Neural crest cell (in vitro differentiated cells): ENCODE measurements at regions not wholly inside any gene's neighbourhood (a gene's known extent, or its start where the extent isn't known, plus 50 kb on each side); places are given as distances from the start of the nearest gene placed in this dataset.
"Not testable (repeated sequence)": the region's sequence is repeated elsewhere in the genome, so short reads cannot be mapped to it uniquely, and the experiment has no call there.

ENCODE experiments used
- DNase-seq: peaks from one replicate; pipeline ENCODE4 v3.0.0; 2021; ENCODE audit warnings: low read depth, mixed read lengths, low spot score
- H3K27ac Mint-ChIP-seq: one replicate; pipeline ENCODE4 v1.8.0; 2021; ENCODE audit warnings: mild to moderate bottlenecking, mixed read lengths; ENCODE audit not compliant: unreplicated experiment
- H3K27me3 Mint-ChIP-seq: 2 replicates; pipeline ENCODE4 v1.8.0; 2021; ENCODE audit warnings: low read depth, mild to moderate bottlenecking, mixed read lengths
- H3K36me3 Mint-ChIP-seq: 2 replicates; pipeline ENCODE4 v1.8.0; 2021; ENCODE audit warnings: low read depth, mild to moderate bottlenecking, mixed read lengths
- H3K4me1 Mint-ChIP-seq: 2 replicates; pipeline ENCODE4 v1.8.0; 2021; ENCODE audit warnings: mixed read lengths
- H3K4me3 Mint-ChIP-seq: one replicate; pipeline ENCODE4 v1.8.0; 2021; ENCODE audit warnings: mild to moderate bottlenecking, mixed read lengths
- H3K9me3 Mint-ChIP-seq: 2 replicates; pipeline ENCODE4 v1.8.0; 2021; ENCODE audit warnings: mixed read lengths
- TF ChIP-seq, protein P1 (sequence below): fragments of 200-600 bp; sonication (generic); conservative IDR thresholded peaks from 2 replicates; pipeline ENCODE4 v1.5.0; 2021; ENCODE audit warnings: antibody characterized with exemption, mild to moderate bottlenecking

- H3K27ac Mint-ChIP-seq: no peak overlapping the region
- H3K27me3 Mint-ChIP-seq: peaks cover 3% of the 10 kb centered on the region
- H3K9me3 Mint-ChIP-seq: peaks cover 12% of the 10 kb centered on the region
- TF ChIP-seq, protein P1, sequence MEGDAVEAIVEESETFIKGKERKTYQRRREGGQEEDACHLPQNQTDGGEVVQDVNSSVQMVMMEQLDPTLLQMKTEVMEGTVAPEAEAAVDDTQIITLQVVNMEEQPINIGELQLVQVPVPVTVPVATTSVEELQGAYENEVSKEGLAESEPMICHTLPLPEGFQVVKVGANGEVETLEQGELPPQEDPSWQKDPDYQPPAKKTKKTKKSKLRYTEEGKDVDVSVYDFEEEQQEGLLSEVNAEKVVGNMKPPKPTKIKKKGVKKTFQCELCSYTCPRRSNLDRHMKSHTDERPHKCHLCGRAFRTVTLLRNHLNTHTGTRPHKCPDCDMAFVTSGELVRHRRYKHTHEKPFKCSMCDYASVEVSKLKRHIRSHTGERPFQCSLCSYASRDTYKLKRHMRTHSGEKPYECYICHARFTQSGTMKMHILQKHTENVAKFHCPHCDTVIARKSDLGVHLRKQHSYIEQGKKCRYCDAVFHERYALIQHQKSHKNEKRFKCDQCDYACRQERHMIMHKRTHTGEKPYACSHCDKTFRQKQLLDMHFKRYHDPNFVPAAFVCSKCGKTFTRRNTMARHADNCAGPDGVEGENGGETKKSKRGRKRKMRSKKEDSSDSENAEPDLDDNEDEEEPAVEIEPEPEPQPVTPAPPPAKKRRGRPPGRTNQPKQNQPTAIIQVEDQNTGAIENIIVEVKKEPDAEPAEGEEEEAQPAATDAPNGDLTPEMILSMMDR: no peak
- no peak for DNase-seq
- H3K4me1 Mint-ChIP-seq: no peaks in the 10 kb centered on the region
- H3K4me3 Mint-ChIP-seq: no peak overlapping the region
- peaks cover 4% of the 10 kb centered on the region for H3K36me3 Mint-ChIP-seq
Observed at GRCh38 chr12:97985834-97986233, 523.2 kb downstream of the RMST start.

- not testable (repeated sequence) for H3K9me3 Mint-ChIP-seq, H3K36me3 Mint-ChIP-seq, H3K4me1 Mint-ChIP-seq, H3K27me3 Mint-ChIP-seq, H3K4me3 Mint-ChIP-seq, DNase-seq, H3K27ac Mint-ChIP-seq
Observed at GRCh38 chr12:97988588-97988987, 526.0 kb downstream of the RMST start.

GRCh38 chr12:97989366-97989940 lies 525.9 kb upstream of the TMPO start:
- DNase-seq: no peak
- Mint-ChIP-seq H3K27me3 (peaks cover 3% of the 10 kb centered on the region), H3K36me3 (peaks cover 4% of the 10 kb centered on the region), H3K4me3 (no peak overlapping the region), H3K27ac (no peak overlapping the region), H3K9me3 (peaks cover 12% of the 10 kb centered on the region), H3K4me1 (no peaks in the 10 kb centered on the region)
- TF ChIP-seq, protein P1: no peak

DNA sequence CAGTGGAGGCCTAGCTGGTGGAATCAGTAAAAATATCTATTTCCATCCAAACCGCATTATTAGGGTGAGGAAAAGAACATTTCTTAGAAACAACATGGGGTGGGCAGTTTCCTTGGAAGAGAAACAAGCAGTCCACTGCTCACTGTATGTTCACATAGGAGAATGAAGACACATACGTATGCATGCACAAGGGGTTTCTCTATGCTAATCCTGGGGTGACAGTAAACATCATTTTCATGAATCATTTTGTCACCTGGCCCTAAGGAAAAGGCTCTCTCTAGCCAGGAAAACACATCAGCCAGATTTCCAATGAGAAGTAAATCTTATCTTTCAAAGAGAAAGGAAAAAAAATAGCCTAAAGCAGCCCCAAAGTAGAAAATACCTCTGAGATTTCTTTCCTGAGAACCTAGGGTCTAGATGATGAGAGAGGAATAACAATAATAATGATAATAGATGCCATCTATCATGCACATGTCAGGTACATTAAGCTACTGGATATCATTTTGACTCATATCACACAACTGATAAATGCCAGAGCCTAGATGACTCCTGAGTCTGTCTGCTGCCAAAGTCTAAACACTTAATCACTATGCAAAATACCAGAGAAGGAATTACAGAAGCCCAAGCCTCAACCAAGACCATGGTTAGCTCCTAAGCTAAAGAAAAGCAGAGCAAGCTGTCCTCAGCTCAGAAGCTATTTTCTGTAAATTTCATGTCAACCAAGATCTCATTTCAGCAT lies 520.5 kb upstream of the TMPO start:
- TF ChIP-seq, protein P1: no peak
- peaks cover 3% of the 10 kb centered on the region for H3K27me3 Mint-ChIP-seq
- peaks cover 4% of the 10 kb centered on the region for H3K36me3 Mint-ChIP-seq
- no peak for DNase-seq
- no peaks in the 10 kb centered on the region for H3K4me1 Mint-ChIP-seq
- no peak overlapping the region for H3K4me3 Mint-ChIP-seq
- H3K27ac Mint-ChIP-seq: no peak overlapping the region
- H3K9me3 Mint-ChIP-seq: peaks cover 12% of the 10 kb centered on the region

GRCh38 chr12:97995559-97995958 lies 519.8 kb upstream of the TMPO start:
- TF ChIP-seq, protein P1: no peak
- no peak for DNase-seq
- Mint-ChIP-seq H3K4me3 (no peak overlapping the region), H3K9me3 (peaks cover 12% of the 10 kb centered on the region), H3K36me3 (peaks cover 4% of the 10 kb centered on the region), H3K27ac (no peak overlapping the region), H3K27me3 (peaks cover 3% of the 10 kb centered on the region), H3K4me1 (no peaks in the 10 kb centered on the region)

GRCh38 chr12:98001430-98001829 lies 514.0 kb upstream of the TMPO start:
- Mint-ChIP-seq H3K36me3 (no peaks in the 10 kb centered on the region), H3K4me3 (no peak overlapping the region), H3K9me3 (no peaks in the 10 kb centered on the region), H3K4me1 (peaks cover 7% of the 10 kb centered on the region), H3K27me3 (peaks cover 4% of the 10 kb centered on the region), H3K27ac (no peak overlapping the region)
- TF ChIP-seq, protein P1: no peak
- no peak for DNase-seq
